GM18505 (cell line): ENCODE measurements at regions not wholly inside any gene's neighbourhood (a gene's known extent, or its start where the extent isn't known, plus 50 kb on each side); places are given as distances from the start of the nearest gene placed in this dataset.
"Not testable (repeated sequence)": the region's sequence is repeated elsewhere in the genome, so short reads cannot be mapped to it uniquely, and the experiment has no call there.

Experiments
- ATAC-seq: cut with Tn5 transposase; IDR thresholded peaks from one replicate; pipeline ENCODE4 v1.9.1; 2021; ENCODE audit not compliant: unreplicated experiment
- POLR2A ChIP-seq: IDR thresholded peaks from 4 replicates; pipeline ENCODE4 v1.6.1; 2011; ENCODE audit warnings: borderline replicate concordance; ENCODE audit not compliant: insufficient read depth, insufficient read length; ENCODE audit errors: extremely low read depth

- TF ChIP-seq POLR2A: no peak
- no peak for ATAC-seq
These were observed 153.4 kb upstream of the IRF2BP2 start for GRCh38 chr1:234763367-234763766.

GRCh38 chr1:234762127-234762526 is 152.1 kb upstream of the IRF2BP2 start:
- ATAC-seq: not testable (repeated sequence)

GRCh38 chr1:234760303-234760723 is 150.3 kb upstream of the IRF2BP2 start:
- no peak for TF ChIP-seq POLR2A
- no peak for ATAC-seq

- ATAC-seq: no peak
- TF ChIP-seq POLR2A: no peak
These were observed 149.9 kb upstream of the IRF2BP2 start for GRCh38 chr1:234759888-234760287.

- ATAC-seq: no peak
- TF ChIP-seq POLR2A: no peak
These were observed 148.9 kb upstream of the IRF2BP2 start for GRCh38 chr1:234758851-234759250.

GRCh38 chr1:234756857-234757256 is 146.9 kb upstream of the IRF2BP2 start:
- ATAC-seq: no peak
- no peak for TF ChIP-seq POLR2A

- TF ChIP-seq POLR2A: no peak
- no peak for ATAC-seq
These were observed 146.2 kb upstream of the IRF2BP2 start for GRCh38 chr1:234756066-234756774.

GRCh38 chr1:234755449-234755863 is 145.5 kb upstream of the IRF2BP2 start:
- ATAC-seq: no peak

GRCh38 chr1:234753979-234754378 is 144.0 kb upstream of the IRF2BP2 start:
- TF ChIP-seq POLR2A: no peak
- ATAC-seq: no peak

More at GRCh38 chr1:234755449-234755863, 145.5 kb upstream of the IRF2BP2 start:
- TF ChIP-seq POLR2A: no peak

GRCh38 chr1:234752927-234753326 is 142.9 kb upstream of the IRF2BP2 start:
- no peak for ATAC-seq
- no peak for TF ChIP-seq POLR2A

- TF ChIP-seq POLR2A: no peak
- ATAC-seq: no peak
These were observed 141.7 kb upstream of the IRF2BP2 start for GRCh38 chr1:234751678-234752077.

- no peak for ATAC-seq
- TF ChIP-seq POLR2A: no peak
These were observed 141.1 kb upstream of the IRF2BP2 start for GRCh38 chr1:234750922-234751627.

- TF ChIP-seq POLR2A: no peak
- ATAC-seq: no peak
These were observed 138.7 kb upstream of the IRF2BP2 start for GRCh38 chr1:234748713-234749112.

- no peak for ATAC-seq
- no peak for TF ChIP-seq POLR2A
These were observed 138.1 kb upstream of the IRF2BP2 start for GRCh38 chr1:234748066-234748465.
